ENCODE measurements at regions not wholly inside any gene's neighbourhood (a gene's known extent, or its start where the extent isn't known, plus 50 kb on each side); places are given as distances from the start of the nearest gene placed in this dataset.

GRCh38 chr2:163248376-163249253, 410.0 kb upstream of the KCNH7 start:
- no peak overlapping the region for H3K4me3 ChIP-seq (ENCODE audit: low read depth, low read length)
- no peak for DNase-seq
- no peak overlapping the region for H3K27ac ChIP-seq
- no peak for TF ChIP-seq CTCF (IDR thresholded peaks at IDR 0.05; ENCODE audit: low read depth, low read length, missing control alignments)
- in situ Hi-C loops (cut with HindIII; ENCODE audit: low pct_ligation_motif_present, low sequenced_read_pairs): no loop called here
- no peaks in the 10 kb centered on the region for H3K36me3 ChIP-seq (replicated peaks)
- no peaks in the 10 kb centered on the region for H3K27me3 ChIP-seq (replicated peaks)

GRCh38 chr2:163247847-163248220, 409.3 kb upstream of the KCNH7 start:
- H3K36me3 ChIP-seq (replicated peaks): no peaks in the 10 kb centered on the region
- TF ChIP-seq CTCF (IDR thresholded peaks at IDR 0.05; ENCODE audit: low read depth, low read length, missing control alignments): no peak
- H3K27me3 ChIP-seq (replicated peaks): no peaks in the 10 kb centered on the region
- in situ Hi-C loops (cut with HindIII; ENCODE audit: low pct_ligation_motif_present, low sequenced_read_pairs): no loop called here
- H3K27ac ChIP-seq: no peak overlapping the region
- H3K4me3 ChIP-seq (ENCODE audit: low read depth, low read length): no peak overlapping the region
- no peak for DNase-seq

GRCh38 chr2:163247156-163247846, 408.7 kb upstream of the KCNH7 start:
- TF ChIP-seq CTCF (IDR thresholded peaks at IDR 0.05; ENCODE audit: low read depth, low read length, missing control alignments): no peak
- in situ Hi-C loops (cut with HindIII; ENCODE audit: low pct_ligation_motif_present, low sequenced_read_pairs): no loop called here
- Histone ChIP-seq H3K27ac (no peak overlapping the region), H3K27me3 (replicated peaks) (no peaks in the 10 kb centered on the region), H3K36me3 (replicated peaks) (no peaks in the 10 kb centered on the region), H3K4me3 (ENCODE audit: low read depth, low read length) (no peak overlapping the region)
- no peak for DNase-seq

- no peak overlapping the region for H3K27ac ChIP-seq
- DNase-seq: no peak
- in situ Hi-C loops (cut with HindIII; ENCODE audit: low pct_ligation_motif_present, low sequenced_read_pairs): no loop called here
- TF ChIP-seq CTCF (IDR thresholded peaks at IDR 0.05; ENCODE audit: low read depth, low read length, missing control alignments): no peak
- no peak overlapping the region for H3K4me3 ChIP-seq (ENCODE audit: low read depth, low read length)
- no peaks in the 10 kb centered on the region for H3K36me3 ChIP-seq (replicated peaks)
- no peaks in the 10 kb centered on the region for H3K27me3 ChIP-seq (replicated peaks)
Measured at GRCh38 chr2:163246135-163246534, 407.6 kb upstream of the KCNH7 start.

GRCh38 chr2:163236553-163236952, 398.0 kb upstream of the KCNH7 start:
- no peaks in the 10 kb centered on the region for H3K36me3 ChIP-seq (replicated peaks)
- H3K27ac ChIP-seq: no peak overlapping the region
- no peak for DNase-seq
- H3K4me3 ChIP-seq (ENCODE audit: low read depth, low read length): no peak overlapping the region
- no peaks in the 10 kb centered on the region for H3K27me3 ChIP-seq (replicated peaks)
- in situ Hi-C loops (cut with HindIII; ENCODE audit: low pct_ligation_motif_present, low sequenced_read_pairs): no loop called here
- TF ChIP-seq CTCF (IDR thresholded peaks at IDR 0.05; ENCODE audit: low read depth, low read length, missing control alignments): no peak

Measured in brain microvascular endothelial cell (primary cell).